GM19455 (cell line): ENCODE measurements at regions not wholly inside any gene's neighbourhood (a gene's known extent, or its start where the extent isn't known, plus 50 kb on each side); places are given as distances from the start of the nearest gene placed in this dataset.

Experiments
- ATAC-seq: cut with Tn5 transposase; IDR thresholded peaks from one replicate; pipeline ENCODE4 v1.9.1; 2021; ENCODE audit not compliant: unreplicated experiment

DNA sequence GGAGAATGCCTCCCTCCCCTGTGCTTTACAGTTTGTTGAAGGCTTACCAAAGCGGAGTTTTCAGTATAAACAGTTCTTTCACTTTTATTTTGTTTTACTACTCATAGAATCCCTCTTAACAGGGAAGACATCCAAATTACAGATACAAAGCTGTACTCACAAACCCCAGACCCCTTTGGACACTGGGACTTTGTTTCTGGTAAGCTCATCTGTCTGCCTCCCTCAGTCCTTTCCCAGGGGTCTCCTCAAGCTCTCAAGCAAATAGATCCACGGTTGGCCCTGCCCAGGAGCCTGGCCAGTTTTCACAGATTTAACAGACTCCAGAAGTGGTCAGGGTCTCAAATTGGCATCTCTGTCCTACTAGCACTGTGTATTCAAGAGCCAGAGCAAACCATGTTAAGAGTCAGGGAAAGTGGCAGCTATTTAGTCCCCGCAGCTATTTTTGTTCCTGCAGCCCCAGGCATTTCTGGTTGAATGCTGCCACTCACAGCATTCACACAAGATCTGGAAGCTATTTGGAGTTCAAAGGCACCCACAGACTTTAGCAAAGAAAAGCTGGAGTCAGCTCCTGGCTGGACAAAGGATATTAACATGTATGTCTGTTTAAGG lies 54.2 kb downstream of the TMEM100 start:
- no peak for ATAC-seq

DNA sequence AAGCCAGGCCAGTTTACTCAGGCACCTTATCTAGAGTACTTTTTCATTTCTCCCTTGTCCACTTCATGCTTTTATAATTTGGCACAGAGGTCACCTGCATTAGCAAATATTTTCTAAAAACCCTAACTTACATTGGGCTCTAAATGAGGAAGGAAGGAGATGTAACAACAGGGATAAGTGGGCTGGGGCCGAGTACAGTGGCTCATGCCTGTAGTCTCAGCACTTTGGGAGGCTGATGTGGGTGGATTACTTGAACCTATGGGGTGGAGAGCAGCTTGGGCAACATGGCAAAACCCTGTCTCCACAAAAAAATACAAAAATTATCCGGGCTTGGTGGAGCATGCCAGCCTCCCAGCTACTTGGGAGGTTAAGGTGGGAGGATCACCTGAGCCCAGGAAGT lies 55.9 kb downstream of the TMEM100 start:
- no peak for ATAC-seq

DNA sequence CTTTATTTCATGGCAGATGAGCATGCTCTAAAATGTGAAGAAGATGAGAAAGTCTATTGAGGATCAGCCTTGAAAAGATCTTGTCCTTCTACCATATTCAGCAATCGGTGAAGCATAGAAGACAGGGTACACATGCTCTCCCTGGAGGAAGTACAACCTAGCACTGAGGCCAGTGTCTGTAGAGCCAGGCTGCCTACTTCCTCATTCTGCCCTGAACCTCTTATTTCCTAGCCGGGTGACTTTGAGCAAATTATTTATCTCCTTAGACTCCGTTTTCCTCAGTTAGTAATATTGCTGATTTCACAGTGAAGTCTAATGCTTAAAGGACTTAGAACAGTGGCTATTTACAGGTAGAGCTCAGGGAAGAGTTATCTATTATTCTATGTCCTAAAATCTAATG lies 58.4 kb downstream of the TMEM100 start:
- peak; percentile 66 for ATAC-seq

DNA sequence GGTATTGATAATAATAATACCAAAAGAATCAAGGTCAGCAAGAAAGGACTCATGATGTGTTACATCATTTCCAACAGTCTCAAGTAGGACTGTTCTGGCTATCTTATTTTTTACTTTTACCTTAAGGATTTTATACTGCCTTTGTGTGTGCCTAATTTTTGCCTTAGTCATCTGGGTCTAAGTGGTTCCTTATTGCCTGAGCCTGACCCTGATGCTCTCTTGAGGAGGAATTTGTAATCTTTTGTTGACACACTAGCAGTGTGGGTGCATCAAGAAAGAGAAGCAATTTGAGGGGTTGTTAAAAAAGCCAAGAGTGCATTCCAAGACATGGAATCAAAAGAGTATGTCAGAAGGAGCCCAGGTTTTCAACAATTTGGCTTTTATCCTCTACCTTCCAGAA lies 59.3 kb downstream of the TMEM100 start:
- no peak for ATAC-seq

DNA sequence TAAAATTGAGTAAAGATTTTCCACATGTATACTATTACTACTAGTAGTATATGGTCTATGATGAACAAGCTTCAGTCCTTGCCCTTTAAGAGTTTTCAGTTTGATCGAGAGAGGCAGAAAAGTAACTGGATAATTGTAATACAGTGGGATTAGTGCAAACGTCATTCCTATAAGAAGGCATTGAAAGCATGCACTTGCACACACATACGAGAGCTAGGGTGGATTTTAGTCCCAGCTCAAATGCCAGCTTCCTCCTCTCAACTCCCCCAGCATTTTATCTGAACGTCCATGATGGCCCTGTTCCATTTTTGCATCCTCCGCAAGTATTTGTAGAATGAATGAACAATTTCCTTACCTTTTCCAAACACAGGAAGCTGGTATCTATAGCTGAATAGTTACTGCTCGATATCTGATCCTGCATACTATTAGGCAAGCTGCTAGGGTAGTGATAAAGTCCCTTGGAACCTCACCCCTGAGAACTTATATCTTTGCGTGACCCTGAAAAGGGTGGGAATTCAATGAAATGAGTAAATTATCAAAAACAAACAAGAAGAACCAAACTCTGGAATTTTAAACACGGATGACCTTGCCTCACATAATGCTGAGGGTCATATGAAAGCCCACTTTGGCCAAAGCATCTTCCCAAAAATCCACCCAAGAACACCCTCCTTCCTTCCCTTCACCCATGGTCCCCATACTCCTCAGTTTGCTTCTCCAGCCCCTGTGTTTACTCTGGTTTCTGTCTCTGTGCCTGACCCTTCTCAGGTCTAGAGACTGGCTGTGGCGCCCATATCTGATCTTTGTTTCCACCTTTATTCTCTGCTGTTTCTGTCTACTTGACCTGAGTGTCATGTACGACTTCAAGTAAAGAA lies 60.5 kb downstream of the TMEM100 start:
- ATAC-seq: no peak

DNA sequence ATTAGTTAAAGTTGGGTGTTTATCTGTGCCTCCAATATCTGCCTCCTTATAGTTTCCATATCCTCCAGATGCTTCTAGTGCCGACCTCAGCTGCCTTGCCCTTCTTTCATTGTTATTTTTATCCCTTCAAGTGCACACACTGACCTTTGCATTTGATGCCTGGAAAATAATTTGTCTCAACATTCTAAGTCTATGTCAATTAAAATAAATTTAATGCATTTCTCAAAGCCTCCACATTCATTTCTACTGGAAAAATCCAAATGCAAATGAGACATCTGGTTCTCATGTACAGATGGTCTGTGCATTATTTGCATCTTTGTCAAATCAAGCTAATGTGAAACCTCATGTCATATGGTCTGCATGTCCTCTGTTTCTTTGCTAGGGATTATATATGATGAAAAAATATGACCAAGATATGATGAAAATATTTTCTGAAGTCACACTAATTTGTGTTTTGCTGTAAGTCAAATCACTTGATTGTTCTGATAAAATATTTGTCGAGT lies 61.4 kb downstream of the TMEM100 start:
- ATAC-seq: no peak

DNA sequence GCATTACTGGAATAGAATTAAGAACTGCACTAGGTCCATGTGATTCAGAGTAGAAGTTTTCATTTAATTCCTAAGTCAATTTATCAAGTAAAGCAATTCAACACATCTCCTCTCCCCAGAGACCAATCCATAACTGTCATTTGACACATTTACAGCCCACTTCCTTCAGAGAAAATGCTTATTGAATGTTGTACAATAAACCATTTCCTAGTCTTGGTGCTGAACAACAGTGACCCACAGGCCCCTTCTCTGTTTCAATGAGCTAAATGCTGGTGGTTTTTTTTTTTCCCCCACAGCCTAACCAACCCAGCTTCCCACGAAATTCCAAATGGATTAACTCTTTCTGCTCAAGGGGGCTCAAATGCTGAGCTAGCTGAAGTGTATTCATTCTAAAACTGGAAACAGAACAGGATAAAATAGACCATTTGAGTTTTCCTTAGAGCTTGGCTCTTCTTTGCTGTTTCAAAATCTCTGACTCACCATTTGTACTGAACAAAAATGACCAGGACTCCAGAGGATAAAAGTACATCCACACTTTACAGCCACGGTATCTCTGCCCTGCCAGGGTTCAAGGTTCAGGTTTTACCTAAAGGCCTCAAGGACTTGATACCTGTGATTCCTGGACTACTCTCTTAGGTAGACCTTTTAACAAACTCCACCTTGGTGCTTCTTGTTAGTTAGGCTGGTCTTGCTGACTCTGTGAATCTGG lies 62.3 kb downstream of the TMEM100 start:
- ATAC-seq: no peak

DNA sequence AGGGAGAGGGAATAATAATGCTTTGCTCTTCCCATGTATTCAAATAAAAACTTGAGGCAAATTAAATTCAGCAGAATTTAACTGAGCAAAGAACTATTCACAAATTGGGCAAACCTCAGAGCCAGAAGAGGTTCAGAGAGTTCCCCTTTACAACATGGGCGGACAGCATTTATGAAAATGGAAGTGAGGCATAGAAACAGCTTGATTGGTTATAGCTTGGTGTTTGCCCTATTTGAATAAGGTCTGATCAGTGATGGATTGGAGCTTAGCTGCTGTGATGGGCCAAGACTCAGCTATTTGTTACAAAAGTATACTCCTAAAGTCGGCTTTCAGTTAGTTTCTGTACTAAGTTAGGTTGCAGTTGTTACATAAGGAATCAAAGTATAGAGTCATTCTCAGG lies 63.0 kb downstream of the TMEM100 start:
- ATAC-seq: no peak

DNA sequence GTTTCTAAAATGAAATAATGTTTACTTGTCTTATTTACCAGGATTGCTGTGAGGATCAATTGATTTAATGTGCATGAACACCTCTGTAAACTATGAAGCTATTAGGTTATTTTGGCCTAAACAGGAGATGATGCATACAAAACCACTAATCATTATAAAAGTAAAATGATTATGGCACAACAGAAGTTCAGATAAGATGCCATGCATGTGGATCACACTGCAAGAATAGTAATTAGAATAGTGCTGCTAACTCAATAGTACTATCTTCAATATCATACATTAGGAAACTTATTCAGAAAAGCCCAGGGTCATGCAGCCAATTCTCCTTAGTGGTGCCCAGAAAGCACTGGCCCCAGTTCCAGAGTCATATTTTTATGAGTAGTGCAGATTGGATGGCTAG lies 66.9 kb downstream of the TMEM100 start:
- ATAC-seq: no peak

DNA sequence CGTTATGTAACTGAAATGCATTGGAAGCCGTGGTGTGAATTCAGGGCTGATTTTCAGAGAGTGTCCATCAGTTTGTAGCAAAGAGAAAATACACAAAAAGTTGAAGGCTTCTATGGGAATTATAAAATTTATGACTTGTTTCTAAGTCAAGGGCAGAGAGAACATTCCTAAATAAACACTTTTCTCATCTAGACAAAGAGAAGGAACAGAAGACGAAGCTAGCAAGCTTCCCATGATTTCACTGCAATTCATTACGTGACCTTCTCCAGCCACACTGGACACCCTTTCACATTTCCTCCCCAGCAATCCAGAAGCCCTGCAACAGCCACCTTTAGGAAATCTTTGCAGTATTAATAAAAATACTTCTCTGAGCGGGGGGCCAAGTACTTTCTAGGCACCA lies 67.8 kb downstream of the TMEM100 start:
- ATAC-seq: no peak

DNA sequence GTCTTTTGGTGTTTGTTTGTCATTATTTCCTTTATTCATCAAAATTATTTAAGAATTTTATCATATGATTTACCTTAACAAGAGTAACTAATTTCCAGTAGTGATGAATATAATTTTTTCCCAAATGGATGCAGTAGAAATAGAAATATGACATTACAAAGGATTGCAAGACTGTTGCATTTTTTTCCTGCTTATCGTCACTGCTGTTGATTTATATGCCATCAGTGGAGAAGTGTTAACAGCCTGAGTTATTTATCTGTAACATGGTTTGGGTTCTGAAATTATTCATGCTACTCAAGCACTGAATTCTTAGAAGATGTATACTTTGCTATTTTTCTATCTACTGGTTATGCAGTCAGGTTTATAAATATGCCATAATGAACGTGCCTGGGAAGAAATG lies 68.6 kb downstream of the TMEM100 start:
- no peak for ATAC-seq

DNA sequence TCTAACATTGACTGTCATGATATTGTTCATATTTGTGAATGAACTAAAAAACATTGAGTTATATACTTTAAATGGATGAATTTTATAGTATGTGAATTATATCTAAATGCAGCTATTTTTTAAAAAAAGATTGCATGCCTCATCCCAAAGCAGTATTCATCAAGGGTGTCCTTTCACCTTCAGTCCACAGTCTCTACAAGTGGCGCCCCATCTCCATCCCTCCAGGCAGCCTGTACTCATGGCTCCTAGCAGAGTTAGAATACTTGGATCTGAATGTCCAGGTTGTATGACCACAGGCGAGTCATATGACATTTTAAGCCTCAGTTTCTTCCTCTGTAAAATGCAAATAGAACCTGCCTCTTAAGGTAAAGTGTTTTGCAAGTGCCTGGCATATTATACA lies 69.8 kb downstream of the TMEM100 start:
- no peak for ATAC-seq

DNA sequence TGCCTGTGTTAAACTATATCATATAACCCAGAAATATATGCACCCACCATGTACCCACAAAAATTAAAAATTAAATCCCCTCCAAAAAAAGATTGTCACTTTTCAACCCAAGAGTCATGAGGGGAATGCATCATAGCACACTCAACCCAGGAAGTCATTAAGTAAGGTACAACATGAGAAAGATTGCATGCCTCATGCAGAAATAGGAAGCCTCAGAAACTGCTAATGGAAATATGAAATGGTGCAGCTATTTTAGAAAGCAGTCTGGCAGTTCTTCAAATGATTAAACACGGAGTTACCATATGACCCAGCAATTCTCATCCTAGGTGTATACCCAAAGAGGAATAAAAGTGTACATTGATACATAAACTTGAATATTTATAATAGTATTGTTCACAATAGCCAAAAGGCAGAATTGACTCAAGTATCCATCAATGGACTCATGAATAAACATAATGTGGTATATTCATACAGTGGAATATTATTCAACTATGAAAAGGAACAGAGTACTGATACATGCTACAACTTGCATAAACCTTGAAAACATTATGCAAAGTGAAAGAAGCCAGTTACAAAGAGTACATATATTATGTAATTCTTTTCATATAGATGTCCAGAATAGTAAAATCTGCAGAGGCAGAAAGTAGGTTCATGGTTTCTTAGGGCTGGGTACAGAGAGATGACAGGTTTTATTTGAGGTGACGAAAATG lies 70.4 kb downstream of the TMEM100 start:
- no peak for ATAC-seq

DNA sequence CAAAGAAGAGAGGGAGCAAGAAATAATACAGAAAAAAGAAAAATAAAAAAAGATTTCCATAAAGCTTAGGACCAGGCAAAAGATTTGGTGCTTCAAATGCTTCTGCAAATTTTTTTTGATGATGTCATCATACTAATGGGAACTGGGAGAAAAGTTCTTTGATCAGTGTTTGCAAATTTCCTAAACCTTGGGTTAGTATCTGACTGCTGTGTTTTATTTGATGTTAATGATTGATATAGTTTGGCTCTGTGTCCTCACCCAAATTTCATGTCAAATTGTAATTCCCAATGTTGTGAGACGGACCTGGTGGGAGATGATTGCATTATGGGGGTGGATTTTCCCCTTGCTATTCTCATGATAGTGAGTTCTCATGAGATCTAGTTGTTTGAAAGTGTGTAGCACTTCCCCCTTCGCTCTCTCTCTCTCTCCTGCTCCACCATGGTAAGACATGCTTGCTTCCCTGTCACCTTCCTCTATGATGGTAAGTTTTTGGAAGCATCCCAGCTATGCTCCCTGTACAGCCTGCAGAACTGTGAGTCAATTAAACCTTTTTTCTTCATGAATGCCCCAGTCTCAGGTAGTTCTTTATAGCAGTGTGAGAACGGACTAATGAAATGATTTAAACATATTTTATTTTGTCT lies 72.6 kb downstream of the TMEM100 start:
- no peak for ATAC-seq

DNA sequence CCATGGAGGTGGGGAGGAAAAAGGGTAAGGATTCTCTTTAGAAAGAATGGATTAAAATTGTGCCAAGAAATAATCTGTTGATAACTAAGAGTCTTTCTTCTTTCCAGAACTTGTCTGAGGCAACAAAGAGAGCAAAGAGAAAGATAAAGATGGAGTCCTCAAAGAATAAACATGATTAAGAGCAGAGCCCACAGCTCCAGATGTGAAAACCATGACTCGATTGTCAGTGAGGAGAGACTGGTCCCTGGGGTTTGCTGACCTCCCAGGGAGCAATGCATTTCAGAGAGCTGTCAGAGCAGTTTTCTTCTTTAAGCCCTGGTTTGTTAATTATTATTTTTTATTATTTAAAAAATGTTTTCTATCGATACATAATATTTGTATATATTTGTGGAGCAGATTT lies 74.6 kb downstream of the TMEM100 start:
- no peak for ATAC-seq

DNA sequence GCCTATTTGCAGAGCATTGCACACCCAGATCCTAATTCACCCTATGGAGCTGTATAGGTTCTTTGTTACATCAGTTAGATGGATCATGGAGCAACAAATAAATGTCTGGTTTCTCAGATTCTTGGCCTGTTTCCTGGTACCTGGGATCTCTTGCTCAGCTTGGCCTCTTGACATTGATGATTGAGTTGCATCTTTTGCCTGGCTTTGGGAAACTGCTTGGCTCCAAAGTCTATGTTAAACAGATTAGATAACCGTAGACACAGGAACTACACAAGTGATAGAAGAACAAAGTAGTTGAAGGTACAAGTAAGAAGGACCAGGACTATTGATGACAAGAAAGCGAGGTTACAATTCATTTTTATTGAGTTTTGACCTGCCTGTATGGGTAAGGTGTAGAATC lies 77.3 kb downstream of the TMEM100 start:
- no peak for ATAC-seq

DNA sequence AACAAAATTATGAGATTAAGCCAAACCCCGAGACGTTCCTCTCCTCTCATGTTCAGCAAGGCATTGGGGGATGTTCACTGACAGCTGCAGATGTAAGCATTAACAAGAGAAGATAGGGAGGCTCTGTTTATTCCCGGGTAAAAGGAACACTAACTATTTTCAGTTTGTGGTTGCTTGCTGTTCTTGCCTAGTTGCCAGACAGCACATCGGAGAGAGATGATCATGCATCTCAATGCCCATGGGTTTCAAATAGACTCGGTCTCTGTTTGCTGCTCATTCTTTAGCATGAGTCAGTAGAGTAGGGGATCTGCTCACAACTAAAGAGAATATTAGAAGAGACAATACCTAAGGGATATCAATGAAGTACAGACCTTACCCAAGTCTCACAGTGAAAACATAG lies 78.3 kb downstream of the TMEM100 start:
- no peak for ATAC-seq

DNA sequence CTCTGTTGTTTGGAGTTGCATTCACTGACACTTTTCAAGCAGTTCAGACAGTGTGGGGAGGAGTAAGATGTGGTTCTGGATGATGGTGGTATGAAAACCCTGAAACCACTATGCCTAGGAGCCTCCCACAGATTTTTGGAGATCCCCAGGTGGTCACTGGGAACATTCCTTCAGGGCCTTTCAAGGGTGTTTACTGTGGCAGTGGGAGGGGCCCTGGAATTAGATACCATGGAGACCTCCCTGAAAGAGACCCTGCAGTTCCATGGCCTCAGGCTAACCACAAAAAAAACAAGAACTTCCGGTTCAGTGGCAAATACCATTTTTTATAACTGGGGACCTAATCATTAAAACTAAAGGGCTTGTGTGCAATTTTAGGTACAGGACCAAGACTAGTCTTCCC lies 79.9 kb downstream of the TMEM100 start:
- ATAC-seq: no peak

DNA sequence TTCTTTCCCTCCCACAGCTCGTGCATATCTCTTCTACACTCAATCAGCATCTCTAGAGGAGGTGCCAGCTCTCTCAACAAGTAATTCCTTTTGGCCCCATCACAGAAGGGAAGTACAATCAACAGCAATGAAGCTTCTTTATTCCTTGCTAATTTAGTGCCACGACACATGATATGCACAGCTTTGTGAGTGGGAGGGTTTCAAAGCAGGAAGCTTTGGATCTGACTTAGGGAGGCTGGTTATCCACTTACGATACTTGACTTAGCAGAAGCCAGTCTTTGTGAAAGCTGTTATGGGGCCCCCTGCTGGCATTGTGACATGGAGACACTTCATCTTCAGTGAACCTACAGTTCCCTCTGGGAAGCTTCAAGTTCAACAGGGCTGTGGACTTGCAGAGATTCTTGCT lies 81.0 kb downstream of the TMEM100 start:
- no peak for ATAC-seq

DNA sequence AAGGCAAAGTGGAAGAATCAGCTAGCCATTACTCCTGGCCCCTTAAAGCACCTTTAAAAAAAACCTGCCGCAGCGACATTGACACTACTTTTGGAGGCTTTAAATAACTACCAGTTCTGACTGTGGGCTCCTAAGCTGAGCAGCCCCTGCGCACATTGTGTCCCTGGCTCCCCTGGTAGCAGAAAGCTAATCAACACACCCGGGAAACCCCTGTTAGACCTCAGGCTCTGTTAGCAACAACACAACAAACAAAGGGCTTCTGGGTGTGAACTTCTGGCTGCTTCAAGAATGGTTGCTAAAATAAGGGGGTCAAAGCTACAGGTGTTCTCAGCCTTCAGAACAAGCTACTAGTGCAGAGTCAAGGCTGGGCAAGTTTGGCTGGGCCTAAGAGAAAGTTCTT lies 83.6 kb downstream of the TMEM100 start:
- no peak for ATAC-seq
